H1 (cell line): ENCODE measurements at regions not wholly inside any gene's neighbourhood (a gene's known extent, or its start where the extent isn't known, plus 50 kb on each side); places are given as distances from the start of the nearest gene placed in this dataset.

Experiments
- BRCA1 ChIP-seq: IDR thresholded peaks from 2 replicates; pipeline ENCODE4 v1.6.1; 2012; ENCODE audit warnings: low read depth, low read length, improper control_type of control experiment
- HDAC2 ChIP-seq, 2 experiments: fragments of 300-600 bp in 1 of 2; sonication (generic) in 1 of 2; IDR thresholded peaks; 2 replicates each; pipeline ENCODE4 v1.6.1; 2011 to 2012; ENCODE audit warnings: low read depth in 2 of 2, low read length in 2 of 2, mild to moderate bottlenecking in 2 of 2, moderate library complexity in 2 of 2, borderline replicate concordance in 1 of 2, inconsistent platforms in 1 of 2
- JUN ChIP-seq: IDR thresholded peaks from 2 replicates; pipeline ENCODE4 v1.6.1; 2011; ENCODE audit warnings: low read depth, mild to moderate bottlenecking, improper control_type of control experiment, low read length
- NANOG ChIP-seq: IDR thresholded peaks from 2 replicates; pipeline ENCODE4 v1.6.1; 2011; ENCODE audit warnings: low read length, low read depth, mild to moderate bottlenecking, inconsistent platforms; ENCODE audit not compliant: insufficient read depth, poor library complexity, severe bottlenecking
- SIX5 ChIP-seq: IDR thresholded peaks from 2 replicates; pipeline ENCODE4 v1.6.1; 2011; ENCODE audit warnings: mild to moderate bottlenecking, low read depth, low read length
- TAF1 ChIP-seq: IDR thresholded peaks from 2 replicates; pipeline ENCODE4 v1.6.1; 2011; ENCODE audit warnings: mild to moderate bottlenecking, low read depth, low read length
- TAF7 ChIP-seq: optimal IDR thresholded peaks from 2 replicates; pipeline ENCODE3; 2011; ENCODE audit warnings: low read depth, mild to moderate bottlenecking, inconsistent platforms, low read length, moderate library complexity, borderline replicate concordance
- TEAD4 ChIP-seq: IDR thresholded peaks from 2 replicates; pipeline ENCODE4 v1.6.1; 2012; ENCODE audit warnings: low read depth, low read length, inconsistent platforms, mixed read lengths

GRCh38 chr11:38206663-38207062, 1608.6 kb upstream of the RAG2 start (continued):
- TF ChIP-seq NANOG (no peak), TEAD4 (no peak), TAF7 (no peak), HDAC2 (IDR thresholded peaks at IDR 0.05; ENCODE audit: borderline replicate concordance in 1 of 2, low read depth in 2 of 2, low read length in 2 of 2) (no peak), JUN (no peak), BRCA1 (no peak), SIX5 (no peak), TAF1 (no peak)
